Neural cell (in vitro differentiated cells): ENCODE measurements at regions not wholly inside any gene's neighbourhood (a gene's known extent, or its start where the extent isn't known, plus 50 kb on each side); places are given as distances from the start of the nearest gene placed in this dataset.

ENCODE experiments used
- H2AFZ ChIP-seq: fragments of 200-600, 300-800 bp; sonication (generic), shearing (Covaris generic); 2 replicates; pipeline ENCODE4 v1.6.0; 2014; ENCODE audit warnings: low read depth, mild to moderate bottlenecking, antibody characterized with exemption, low read length, moderate library complexity
- H3F3A ChIP-seq: fragments of 200-600 bp; shearing (Covaris generic); 2 replicates; pipeline ENCODE4 v1.6.1; 2016; ENCODE audit warnings: mild to moderate bottlenecking, moderate library complexity, mixed read lengths, antibody characterized with exemption, low read length; ENCODE audit not compliant: insufficient read depth, poor library complexity, severe bottlenecking
- H3K27ac ChIP-seq: fragments of 200-600, 300-800 bp; sonication (generic), shearing (Covaris generic); 2 replicates; pipeline ENCODE4 v1.5.1; 2014; ENCODE audit warnings: mild to moderate bottlenecking, low read length, moderate library complexity
- H3K27me3 ChIP-seq: fragments of 300-800, 200-600 bp; sonication (generic), shearing (Covaris generic); 2 replicates; pipeline ENCODE4 v1.6.0; 2014; ENCODE audit warnings: mild to moderate bottlenecking, low read depth, low read length, moderate library complexity; ENCODE audit not compliant: insufficient read depth
- H3K36me3 ChIP-seq: fragments of 300-800, 200-600 bp; sonication (generic), shearing (Covaris generic); 2 replicates; pipeline ENCODE4 v1.5.1; 2014; ENCODE audit warnings: mild to moderate bottlenecking, antibody characterized with exemption, low read length, moderate library complexity; ENCODE audit not compliant: insufficient read depth
- H3K4me2 ChIP-seq: fragments of 300-800, 200-600 bp; sonication (generic), shearing (Covaris generic); 2 replicates; pipeline ENCODE4 v1.6.0; 2014; ENCODE audit warnings: mild to moderate bottlenecking, low read length
- H3K4me3 ChIP-seq: fragments of 300-800, 200-600 bp; sonication (generic), shearing (Covaris generic); 2 replicates; pipeline ENCODE4 v1.5.1; 2014; ENCODE audit warnings: mild to moderate bottlenecking, low read length, moderate library complexity
- H3K79me2 ChIP-seq: fragments of 200-600 bp; shearing (Covaris generic); replicated peaks from 2 replicates; pipeline ENCODE4 v1.6.0; 2014; ENCODE audit warnings: mild to moderate bottlenecking, low read length, moderate library complexity; ENCODE audit not compliant: insufficient read depth
- H3K9ac ChIP-seq: fragments of 300-800, 200-600 bp; sonication (generic), shearing (Covaris generic); 2 replicates; pipeline ENCODE4 v1.6.1; 2016; ENCODE audit warnings: mild to moderate bottlenecking, low read length, mixed read lengths
- H3K9me2 ChIP-seq: fragments of 200-600 bp; shearing (Covaris generic); 2 replicates; pipeline ENCODE4 v1.6.1; 2016; ENCODE audit warnings: mild to moderate bottlenecking, low read length, mixed read lengths; ENCODE audit not compliant: insufficient read depth
- H3K9me3 ChIP-seq: fragments of 200-600, 300-800 bp; sonication (generic), shearing (Covaris generic); 2 replicates; pipeline ENCODE4 v1.6.1; 2016; ENCODE audit warnings: mild to moderate bottlenecking, mixed run types, low read length, moderate library complexity, mixed read lengths
- H4K20me1 ChIP-seq: fragments of 200-600 bp; shearing (Covaris generic); 2 replicates; pipeline ENCODE4 v1.6.1; 2016; ENCODE audit warnings: mild to moderate bottlenecking, mixed run types; ENCODE audit not compliant: insufficient read depth
- CTCF ChIP-seq: fragments of 450-650 bp; IDR thresholded peaks from 2 replicates; pipeline ENCODE4 v1.5.1; 2014; ENCODE audit warnings: antibody characterized with exemption, mild to moderate bottlenecking, moderate library complexity; ENCODE audit not compliant: poor library complexity, severe bottlenecking
- EP300 ChIP-seq: fragments of 450-650 bp; conservative IDR thresholded peaks from 2 replicates; pipeline ENCODE4 v1.6.1; 2014; ENCODE audit warnings: antibody characterized with exemption, mild to moderate bottlenecking, moderate library complexity; ENCODE audit not compliant: poor library complexity, severe bottlenecking
- EZH2 ChIP-seq: fragments of 200-600, 300-800 bp; shearing (Covaris generic), sonication (generic); IDR thresholded peaks from 2 replicates; pipeline ENCODE4 v1.6.1; 2014; ENCODE audit warnings: antibody characterized with exemption, low read length, borderline replicate concordance, mild to moderate bottlenecking; ENCODE audit not compliant: insufficient read depth, poor library complexity, severe bottlenecking
- MXI1 ChIP-seq: fragments of 450-650 bp; conservative IDR thresholded peaks from 2 replicates; pipeline ENCODE4 v1.6.1; 2014; ENCODE audit warnings: antibody characterized with exemption, mild to moderate bottlenecking; ENCODE audit not compliant: poor library complexity, severe bottlenecking
- POLR2AphosphoS5 ChIP-seq: IDR thresholded peaks from 2 replicates; pipeline ENCODE4 v1.6.1; 2012
- RAD21 ChIP-seq: fragments of 450-650 bp; conservative IDR thresholded peaks from 2 replicates; pipeline ENCODE4 v1.6.1; 2014; ENCODE audit warnings: antibody characterized with exemption, mild to moderate bottlenecking, moderate library complexity
- REST ChIP-seq: IDR thresholded peaks from 2 replicates; pipeline ENCODE4 v1.6.1; 2012; ENCODE audit warnings: borderline replicate concordance
- SMC3 ChIP-seq: fragments of 450-650 bp; conservative IDR thresholded peaks from 2 replicates; pipeline ENCODE4 v1.6.1; 2014; ENCODE audit warnings: antibody characterized with exemption, mild to moderate bottlenecking, moderate library complexity; ENCODE audit not compliant: poor library complexity
- TAF1 ChIP-seq: IDR thresholded peaks from 2 replicates; pipeline ENCODE4 v1.6.1; 2012; ENCODE audit warnings: low read depth

- H2AFZ ChIP-seq, result no peak overlapping the region
These were observed 1170.2 kb downstream of the OTOL1 start for GRCh38 chr3:162666835-162667234.

GRCh38 chr3:162670181-162670580 is 1173.6 kb downstream of the OTOL1 start:
- H3K9me2 ChIP-seq, result no peaks in the 10 kb centered on the region
- no peak overlapping the region for H3K9ac ChIP-seq
- H2AFZ ChIP-seq, result no peak overlapping the region
- no peak overlapping the region for H3K4me3 ChIP-seq
- no peaks in the 10 kb centered on the region for H3K79me2 ChIP-seq
- H3K4me2 ChIP-seq, result no peak overlapping the region
- no peaks in the 10 kb centered on the region for H3F3A ChIP-seq
- no peaks in the 10 kb centered on the region for H3K27me3 ChIP-seq
- H3K36me3 ChIP-seq, result no peaks in the 10 kb centered on the region
- no peaks in the 10 kb centered on the region for H4K20me1 ChIP-seq
- H3K9me3 ChIP-seq, result no peaks in the 10 kb centered on the region
- H3K27ac ChIP-seq, result no peak overlapping the region
- TF ChIP-seq CTCF (no peak), SMC3 (no peak), REST (no peak), TAF1 (no peak), POLR2AphosphoS5 (no peak), RAD21 (no peak), EP300 (no peak)

More at GRCh38 chr3:162666835-162667234, 1170.2 kb downstream of the OTOL1 start:
- no peaks in the 10 kb centered on the region for H3K79me2 ChIP-seq
- no peak overlapping the region for H3K4me3 ChIP-seq
- H3K9me2 ChIP-seq, result no peaks in the 10 kb centered on the region
- no peaks in the 10 kb centered on the region for H4K20me1 ChIP-seq
- H3K27ac ChIP-seq, result no peak overlapping the region
- no peaks in the 10 kb centered on the region for H3K36me3 ChIP-seq
- H3K27me3 ChIP-seq, result no peaks in the 10 kb centered on the region
- H3F3A ChIP-seq, result no peaks in the 10 kb centered on the region
- TF ChIP-seq EZH2 (no peak), EP300 (no peak), POLR2AphosphoS5 (no peak), MXI1 (no peak), CTCF (no peak), TAF1 (no peak), SMC3 (no peak), RAD21 (no peak), REST (no peak)
- H3K9me3 ChIP-seq, result no peaks in the 10 kb centered on the region
- H3K4me2 ChIP-seq, result no peak overlapping the region
- H3K9ac ChIP-seq, result no peak overlapping the region
